ENCODE measurements at regions not wholly inside any gene's neighbourhood (a gene's known extent, or its start where the extent isn't known, plus 50 kb on each side); places are given as distances from the start of the nearest gene placed in this dataset.

GRCh38 chr17:5817475-5818395, 233.4 kb upstream of the NLRP1 start:
- Histone ChIP-seq H3K27me3 (ENCODE audit: control insufficient read depth, extremely low read depth, insufficient read depth, low read length) (peaks cover 17% of the 10 kb centered on the region), H3K4me3 (ENCODE audit: control insufficient read depth in 2 of 3, extremely low read depth in 1 of 3, insufficient read depth in 2 of 3, low read depth in 1 of 3, low read length in 3 of 3) (no peak overlapping the region), H3K4me2 (ENCODE audit: control insufficient read depth, extremely low read depth, insufficient read depth, low read depth, low read length) (no peak overlapping the region), H3K27ac (ENCODE audit: control insufficient read depth, insufficient read depth, low read length) (no peak overlapping the region), H4K20me1 (ENCODE audit: control insufficient read depth, extremely low read depth, insufficient read depth, low read length) (no peaks in the 10 kb centered on the region), H2AFZ (ENCODE audit: control insufficient read depth, low read length) (no peak overlapping the region), H3K9ac (ENCODE audit: control insufficient read depth, extremely low read depth, insufficient read depth, low read length) (no peak overlapping the region), H3K4me1 (ENCODE audit: control insufficient read depth, extremely low read depth, insufficient read depth, low read length) (peaks cover 7% of the 10 kb centered on the region), H3K36me3 (ENCODE audit: control insufficient read depth in 2 of 2, extremely low read depth in 1 of 2, insufficient read depth in 2 of 2, low read length in 2 of 2) (no peaks in the 10 kb centered on the region), H3K9me1 (ENCODE audit: control insufficient read depth, extremely low read depth, insufficient read depth, low read length) (no peaks in the 10 kb centered on the region), H3K9me3 (ENCODE audit: control insufficient read depth, low read depth, low read length) (no peaks in the 10 kb centered on the region), H3K79me2 (ENCODE audit: control insufficient read depth, insufficient read depth, low read length) (no peaks in the 10 kb centered on the region)
- dilution Hi-C loops (cut with MboI; ENCODE audit: extremely low pct_ligation_motif_present, low sequenced_read_pairs): no loop called here
- no peak for FAIRE-seq
- no peak for TF ChIP-seq CTCF (optimal IDR thresholded peaks at IDR 0.05 in 1 of 3, IDR thresholded peaks at IDR 0.05 in 1 of 3, conservative IDR thresholded peaks at IDR 0.05 in 1 of 3; ENCODE audit: extremely low read depth in 1 of 3, insufficient read depth in 2 of 3, low read length in 3 of 3)
- no peak for TF ChIP-seq EZH2 (IDR thresholded peaks at IDR 0.05; ENCODE audit: low read length)
- DNase-seq (ENCODE audit: low read depth, low spot score): no peak

- Histone ChIP-seq H3K27me3 (ENCODE audit: control insufficient read depth, extremely low read depth, insufficient read depth, low read length) (peaks cover 17% of the 10 kb centered on the region), H3K9ac (ENCODE audit: control insufficient read depth, extremely low read depth, insufficient read depth, low read length) (no peak overlapping the region), H3K4me1 (ENCODE audit: control insufficient read depth, extremely low read depth, insufficient read depth, low read length) (peaks cover 7% of the 10 kb centered on the region), H3K9me3 (ENCODE audit: control insufficient read depth, low read depth, low read length) (no peaks in the 10 kb centered on the region), H4K20me1 (ENCODE audit: control insufficient read depth, extremely low read depth, insufficient read depth, low read length) (no peaks in the 10 kb centered on the region), H3K4me3 (ENCODE audit: control insufficient read depth in 2 of 3, extremely low read depth in 1 of 3, insufficient read depth in 2 of 3, low read depth in 1 of 3, low read length in 3 of 3) (no peak overlapping the region), H2AFZ (ENCODE audit: control insufficient read depth, low read length) (no peak overlapping the region), H3K36me3 (ENCODE audit: control insufficient read depth in 2 of 2, extremely low read depth in 1 of 2, insufficient read depth in 2 of 2, low read length in 2 of 2) (no peaks in the 10 kb centered on the region), H3K9me1 (ENCODE audit: control insufficient read depth, extremely low read depth, insufficient read depth, low read length) (no peaks in the 10 kb centered on the region), H3K4me2 (ENCODE audit: control insufficient read depth, extremely low read depth, insufficient read depth, low read depth, low read length) (no peak overlapping the region), H3K27ac (ENCODE audit: control insufficient read depth, insufficient read depth, low read length) (no peak overlapping the region), H3K79me2 (ENCODE audit: control insufficient read depth, insufficient read depth, low read length) (no peaks in the 10 kb centered on the region)
- DNase-seq (ENCODE audit: low read depth, low spot score) (no peak), FAIRE-seq (no peak)
- no peak for TF ChIP-seq CTCF (optimal IDR thresholded peaks at IDR 0.05 in 1 of 3, IDR thresholded peaks at IDR 0.05 in 1 of 3, conservative IDR thresholded peaks at IDR 0.05 in 1 of 3; ENCODE audit: extremely low read depth in 1 of 3, insufficient read depth in 2 of 3, low read length in 3 of 3)
- TF ChIP-seq EZH2 (IDR thresholded peaks at IDR 0.05; ENCODE audit: low read length): no peak
- dilution Hi-C loops (cut with MboI; ENCODE audit: extremely low pct_ligation_motif_present, low sequenced_read_pairs): no loop called here
These were observed 235.1 kb upstream of the NLRP1 start for GRCh38 chr17:5819396-5819795.

Data from keratinocyte (primary cell).